PC-9 (cell line): ENCODE measurements at regions not wholly inside any gene's neighbourhood (a gene's known extent, or its start where the extent isn't known, plus 50 kb on each side); places are given as distances from the start of the nearest gene placed in this dataset.

Experiments used
- BruUV-seq: library from RNA; stranded (reverse); fragments of 400-500 nt; replicated peaks from 2 replicates; lab custom pipeline; 2021; lab: Mats Ljungman, UMichigan
- CTCF ChIA-PET: fragments of 300-600 bp; sonication (Branson Sonifier 250); formaldehyde crosslinking; loops from one replicate; lab custom pipeline; 2022; ENCODE audit warnings: antibody characterized with exemption; lab: Charles Lee
- POLR2A ChIA-PET: fragments of 300-600 bp; sonication (Branson Sonifier 250); formaldehyde crosslinking; loops from one replicate; lab custom pipeline; 2022; ENCODE audit warnings: antibody characterized with exemption; ENCODE audit not compliant: unreplicated experiment; lab: Charles Lee
- DNase-seq, 2 experiments: peaks; one replicate each; pipeline versions ENCODE4 v3.0.0 to v3.0.0-alpha.2; 2015 to 2022; ENCODE audit warnings: mixed read lengths in 1 of 2
- H2AFZ ChIP-seq: fragments of 200-600 bp; sonication (generic); 2 replicates; pipeline ENCODE4 v1.8.1; 2017; ENCODE audit warnings: antibody characterized with exemption
- H3F3A ChIP-seq: fragments of 200-600 bp; sonication (generic); 2 replicates; pipeline ENCODE4 v1.8.1; 2017; ENCODE audit warnings: antibody characterized with exemption, mild to moderate bottlenecking, low read depth; ENCODE audit not compliant: insufficient read depth
- H3K27ac ChIP-seq: fragments of 200-600 bp; sonication (generic); 2 replicates; pipeline ENCODE4 v1.6.1; 2016; ENCODE audit warnings: mixed run types
- H3K27me3 ChIP-seq: fragments of 200-600 bp; sonication (generic); 2 replicates; pipeline ENCODE4 v1.6.1; 2016; ENCODE audit warnings: low read depth, mixed run types; ENCODE audit not compliant: insufficient read depth
- H3K36me3 ChIP-seq: fragments of 200-600 bp; sonication (generic); 2 replicates; pipeline ENCODE4 v1.6.1; 2016; ENCODE audit warnings: low read depth, mixed run types
- H3K4me1 ChIP-seq: fragments of 200-600 bp; sonication (generic); replicated peaks from 2 replicates; pipeline ENCODE4 v1.6.1; 2016; ENCODE audit warnings: mixed run types; ENCODE audit not compliant: insufficient read depth
- H3K4me2 ChIP-seq: fragments of 200-600 bp; sonication (generic); 2 replicates; pipeline ENCODE4 v1.6.1; 2017; ENCODE audit warnings: mixed run types
- H3K4me3 ChIP-seq: fragments of 200-600 bp; sonication (generic); 2 replicates; pipeline ENCODE4 v1.6.1; 2016; ENCODE audit warnings: mixed run types
- H3K79me2 ChIP-seq: fragments of 200-600 bp; sonication (generic); 2 replicates; pipeline ENCODE4 v1.6.1; 2017; ENCODE audit warnings: low read depth, mixed run types
- H3K9me2 ChIP-seq: fragments of 200-600 bp; sonication (generic); 2 replicates; pipeline ENCODE4 v1.8.1; 2017; ENCODE audit warnings: mild to moderate bottlenecking; ENCODE audit not compliant: insufficient read depth
- H3K9me3 ChIP-seq: fragments of 200-600 bp; sonication (generic); 2 replicates; pipeline ENCODE4 v1.8.1; 2016; ENCODE audit warnings: low read depth; ENCODE audit not compliant: insufficient read depth
- H4K20me1 ChIP-seq: fragments of 200-600 bp; sonication (generic); 2 replicates; pipeline ENCODE4 v1.8.1; 2017; ENCODE audit not compliant: insufficient read depth
- CTCF ChIP-seq: fragments of 200-600 bp; sonication (generic); conservative IDR thresholded peaks from 2 replicates; pipeline ENCODE4 v1.6.1; 2017; ENCODE audit warnings: mixed run types, antibody characterized with exemption, mild to moderate bottlenecking, moderate library complexity
- EZH2 ChIP-seq: fragments of 200-600 bp; sonication (generic); IDR thresholded peaks from 2 replicates; pipeline ENCODE4 v1.8.0; 2017; ENCODE audit warnings: antibody characterized with exemption, low read depth
- intact Hi-C: fragments of 100-400 bp; cut with micrococcal nuclease; formaldehyde crosslinking; loops from one replicate; pipeline ENCODE4 v1.10.0; 2022; ENCODE audit not compliant: unreplicated experiment

GRCh38 chr17:13405080-13405479, 196.6 kb downstream of the HS3ST3A1 start:
- H3K9me2 ChIP-seq, result no peaks in the 10 kb centered on the region
- intact Hi-C loops, result no loop called here
- no peaks in the 10 kb centered on the region for H3K79me2 ChIP-seq
- no peaks in the 10 kb centered on the region for H3K9me3 ChIP-seq
- H3K27me3 ChIP-seq, result no peaks in the 10 kb centered on the region
- no peaks in the 10 kb centered on the region for H3K4me1 ChIP-seq
- H3K27ac ChIP-seq, result no peak overlapping the region
- H2AFZ ChIP-seq, result no peak overlapping the region
- no peak overlapping the region for H3K4me3 ChIP-seq
- H4K20me1 ChIP-seq, result no peaks in the 10 kb centered on the region
- H3K36me3 ChIP-seq, result no peaks in the 10 kb centered on the region
- ChIA-PET POLR2A (no interaction called here), CTCF (no interaction called here)
- no peak overlapping the region for H3K4me2 ChIP-seq
- no peaks in the 10 kb centered on the region for H3F3A ChIP-seq
- no TSS peak for BruUV-seq
- no peak for DNase-seq
- TF ChIP-seq CTCF, result no peak
- no peak for TF ChIP-seq EZH2

- no peak overlapping the region for H2AFZ ChIP-seq
- no peak for DNase-seq
- TF ChIP-seq EZH2 (no peak), CTCF (no peak)
- no peaks in the 10 kb centered on the region for H3K36me3 ChIP-seq
- no peak overlapping the region for H3K27ac ChIP-seq
- H4K20me1 ChIP-seq, result no peaks in the 10 kb centered on the region
- H3K9me3 ChIP-seq, result no peaks in the 10 kb centered on the region
- H3K79me2 ChIP-seq, result no peaks in the 10 kb centered on the region
- intact Hi-C loops, result no loop called here
- no TSS peak for BruUV-seq
- ChIA-PET CTCF (no interaction called here), POLR2A (no interaction called here)
- H3K9me2 ChIP-seq, result no peaks in the 10 kb centered on the region
- H3K4me2 ChIP-seq, result no peak overlapping the region
- H3K4me3 ChIP-seq, result no peak overlapping the region
- no peaks in the 10 kb centered on the region for H3K4me1 ChIP-seq
- H3F3A ChIP-seq, result no peaks in the 10 kb centered on the region
- no peaks in the 10 kb centered on the region for H3K27me3 ChIP-seq
Observed at GRCh38 chr17:13403982-13404946, 197.5 kb downstream of the HS3ST3A1 start.

- Histone ChIP-seq H3F3A (no peaks in the 10 kb centered on the region), H3K79me2 (no peaks in the 10 kb centered on the region), H3K9me3 (no peaks in the 10 kb centered on the region), H3K4me3 (no peak overlapping the region), H3K27me3 (peaks cover 9% of the 10 kb centered on the region), H3K4me2 (no peak overlapping the region), H4K20me1 (no peaks in the 10 kb centered on the region), H3K4me1 (no peaks in the 10 kb centered on the region), H2AFZ (no peak overlapping the region), H3K9me2 (no peaks in the 10 kb centered on the region), H3K36me3 (no peaks in the 10 kb centered on the region), H3K27ac (no peak overlapping the region)
- CTCF ChIA-PET, result no interaction called here
- intact Hi-C loops, result no loop called here
- POLR2A ChIA-PET, result no interaction called here
- no TSS peak for BruUV-seq
- DNase-seq, result no peak
- TF ChIP-seq EZH2 (no peak), CTCF (no peak)
Observed at GRCh38 chr17:13400491-13400890, 201.2 kb downstream of the HS3ST3A1 start.
